Natural killer cell (primary cell): ENCODE measurements at regions not wholly inside any gene's neighbourhood (a gene's known extent, or its start where the extent isn't known, plus 50 kb on each side); places are given as distances from the start of the nearest gene placed in this dataset.
"Not testable (repeated sequence)": the region's sequence is repeated elsewhere in the genome, so short reads cannot be mapped to it uniquely, and the experiment has no call there.

ENCODE experiments used
- ATAC-seq, 3 donors: fragments of 150-1000 bp in 2 of 3; fragments of 200-7000 bp in 1 of 3; cut with Tn5 transposase; 1 replicate in 1 of 3; 2 replicates in 2 of 3; pipeline ENCODE4 v1.10.0; 2021; ENCODE audit warnings: mild to moderate bottlenecking in 2 of 3, moderate library complexity in 2 of 3
- DNase-seq, 2 donors: peaks; one replicate each; pipeline versions ENCODE4 v3.0.0 to v3.0.0-alpha.2; 2013 to 2021; ENCODE audit warnings: mixed read lengths in 1 of 2
- H3K27ac ChIP-seq: one replicate; pipeline ENCODE4 v1.5.1; 2013; ENCODE audit warnings: mild to moderate bottlenecking, low read length
- H3K27me3 ChIP-seq: one replicate; pipeline ENCODE4 v1.6.1; 2013; ENCODE audit warnings: low read length; ENCODE audit not compliant: control insufficient read depth, insufficient read depth
- H3K36me3 ChIP-seq: one replicate; pipeline ENCODE4 v1.6.1; 2013; ENCODE audit warnings: low read length; ENCODE audit not compliant: control insufficient read depth, insufficient read depth
- H3K4me1 ChIP-seq: one replicate; pipeline ENCODE4 v1.6.1; 2013; ENCODE audit warnings: low read length; ENCODE audit not compliant: control insufficient read depth, insufficient read depth
- H3K4me3 ChIP-seq: one replicate; pipeline ENCODE4 v1.5.1; 2013; ENCODE audit warnings: low read length
- H3K9me3 ChIP-seq: one replicate; pipeline ENCODE4 v1.6.1; 2013; ENCODE audit warnings: low read length; ENCODE audit not compliant: control insufficient read depth, insufficient read depth
- H3K27ac Mint-ChIP-seq, 2 donors: one replicate each; pipeline ENCODE4 v1.8.0; 2022; ENCODE audit warnings: mild to moderate bottlenecking in 2 of 2, mixed read lengths in 2 of 2, moderate library complexity in 1 of 2
- H3K27me3 Mint-ChIP-seq, 2 donors: one replicate each; pipeline ENCODE4 v1.8.0; 2022; ENCODE audit warnings: low read depth in 2 of 2, mixed read lengths in 2 of 2
- H3K36me3 Mint-ChIP-seq: one replicate; pipeline ENCODE4 v1.8.0; 2022; ENCODE audit warnings: mixed read lengths
- H3K4me1 Mint-ChIP-seq, 2 donors: one replicate each; pipeline ENCODE4 v1.8.0; 2022; ENCODE audit warnings: mixed read lengths in 2 of 2
- H3K4me3 Mint-ChIP-seq: one replicate; pipeline ENCODE4 v1.8.0; 2022; ENCODE audit warnings: mild to moderate bottlenecking, moderate library complexity, mixed read lengths
- H3K9me3 Mint-ChIP-seq, 2 donors: one replicate each; pipeline ENCODE4 v1.8.0; 2022; ENCODE audit warnings: mixed read lengths in 2 of 2
- CTCF ChIP-seq: fragments of 200-600 bp; IDR thresholded peaks from one replicate; pipeline ENCODE4 v1.8.0; 2022; ENCODE audit warnings: antibody characterized with exemption
- WGBS: methylation state at CpG from one replicate; pipeline ENCODE4 v1.1.7; 2013; ENCODE audit warnings: missing lambda C conversion rate; ENCODE audit not compliant: insufficient coverage; 5-methylcytosine and 5-hydroxymethylcytosine counted together
- intact Hi-C: fragments of 100-400 bp; cut with micrococcal nuclease; formaldehyde crosslinking; loops from one replicate; pipeline ENCODE4 v1.14.2; 2022

- WGBS = 69% methylated on average over 2 of the region's 2 CpGs
- Mint-ChIP-seq H3K4me3 (no peak overlapping the region), H3K36me3 (peaks cover 11% of the 10 kb centered on the region), H3K4me1 (no peaks in the 10 kb centered on the region), H3K27ac (no peak overlapping the region), H3K9me3 (peaks cover 9 to 18% of the 10 kb centered on the region in 2 donors), H3K27me3 (no peaks in the 10 kb centered on the region)
- H3K4me1 ChIP-seq = no peaks in the 10 kb centered on the region
- ATAC-seq = no peak
- H3K27ac ChIP-seq = no peak overlapping the region
- peaks cover 11% of the 10 kb centered on the region for H3K9me3 ChIP-seq
- no peak for DNase-seq
- no peaks in the 10 kb centered on the region for H3K36me3 ChIP-seq
- H3K27me3 ChIP-seq = no peaks in the 10 kb centered on the region
- TF ChIP-seq CTCF = no peak
- intact Hi-C loops = no loop called here
- no peak overlapping the region for H3K4me3 ChIP-seq
These were observed 465.8 kb upstream of the ANO5 start for GRCh38 chr11:21727102-21727501.

- H3K27ac Mint-ChIP-seq = no peak overlapping the region
- H3K27me3 Mint-ChIP-seq = no peaks in the 10 kb centered on the region
- Histone ChIP-seq H3K4me1 (no peaks in the 10 kb centered on the region), H3K36me3 (no peaks in the 10 kb centered on the region), H3K27ac (no peak overlapping the region), H3K4me3 (no peak overlapping the region), H3K27me3 (no peaks in the 10 kb centered on the region), H3K9me3 (peaks cover 14% of the 10 kb centered on the region)
- intact Hi-C loops = no loop called here
- H3K4me1 Mint-ChIP-seq = no peaks in the 10 kb centered on the region
- no peak overlapping the region for H3K4me3 Mint-ChIP-seq
- no peaks in the 10 kb centered on the region for H3K36me3 Mint-ChIP-seq
- TF ChIP-seq CTCF = no peak
- no peak for DNase-seq
- no CpG with 5 or more reads among the region's 1 CpG for WGBS
- H3K9me3 Mint-ChIP-seq = peaks cover 9 to 14% of the 10 kb centered on the region in 2 donors
- no peak for ATAC-seq
These were observed 456.5 kb upstream of the ANO5 start for GRCh38 chr11:21736404-21736803.

GRCh38 chr11:21752475-21753243 is 440.2 kb upstream of the ANO5 start:
- H3K4me3 ChIP-seq, ATAC-seq, H3K9me3 ChIP-seq, H3K4me1 Mint-ChIP-seq, H3K27ac ChIP-seq, H3K27me3 ChIP-seq, DNase-seq, H3K4me1 ChIP-seq, H3K27me3 Mint-ChIP-seq, intact Hi-C loops, H3K36me3 ChIP-seq: not testable (repeated sequence)
- H3K27ac Mint-ChIP-seq = peak overlapping the region in 1 of 2 donors; percentile 62
- H3K9me3 Mint-ChIP-seq = peaks cover 20 to 21% of the 10 kb centered on the region in 2 donors
- peak overlapping the region; percentile 67 for H3K4me3 Mint-ChIP-seq
- WGBS = 87% methylated on average over 37 of the region's 37 CpGs
- peaks cover 13% of the 10 kb centered on the region for H3K36me3 Mint-ChIP-seq

- H3K36me3 ChIP-seq, H3K27ac Mint-ChIP-seq, H3K4me3 ChIP-seq, H3K4me3 Mint-ChIP-seq, intact Hi-C loops, H3K9me3 ChIP-seq, H3K27ac ChIP-seq, H3K4me1 Mint-ChIP-seq, H3K27me3 Mint-ChIP-seq, ATAC-seq, DNase-seq, H3K27me3 ChIP-seq, H3K4me1 ChIP-seq: not testable (repeated sequence)
- peaks cover 13% of the 10 kb centered on the region for H3K36me3 Mint-ChIP-seq
- 90% methylated on average over 25 of the region's 37 CpGs for WGBS
- H3K9me3 Mint-ChIP-seq = peaks cover 18 to 19% of the 10 kb centered on the region in 2 donors
These were observed 439.6 kb upstream of the ANO5 start for GRCh38 chr11:21753244-21753767.
